ENCODE measurements at regions not wholly inside any gene's neighbourhood (a gene's known extent, or its start where the extent isn't known, plus 50 kb on each side); places are given as distances from the start of the nearest gene placed in this dataset.

- no peak for TF ChIP-seq REST (IDR thresholded peaks at IDR 0.05; ENCODE audit: insufficient read depth in 1 of 2, low read depth in 2 of 2, low read length in 2 of 2)
- TF ChIP-seq POLR2AphosphoS5 (IDR thresholded peaks at IDR 0.05; ENCODE audit: low read depth, low read length), result no peak
- no peak for TF ChIP-seq TAF1 (IDR thresholded peaks at IDR 0.05; ENCODE audit: borderline replicate concordance, insufficient read depth, low read length)
- TF ChIP-seq SIN3A (IDR thresholded peaks at IDR 0.05; ENCODE audit: borderline replicate concordance, insufficient read depth, low read length), result no peak
- no peak for TF ChIP-seq FOXP2 (optimal IDR thresholded peaks at IDR 0.05; ENCODE audit: borderline replicate concordance, extremely low read depth, extremely low read length, insufficient read depth)
These were observed 241.8 kb downstream of the WNT5A start for GRCh38 chr3:55245351-55245750.
